HUES48 (cell line): ENCODE measurements at regions not wholly inside any gene's neighbourhood (a gene's known extent, or its start where the extent isn't known, plus 50 kb on each side); places are given as distances from the start of the nearest gene placed in this dataset.

ENCODE experiments used
- H3K27ac ChIP-seq: one replicate; pipeline ENCODE4 v1.7.0; 2013; ENCODE audit warnings: low read depth, low read length, inconsistent platforms
- H3K27me3 ChIP-seq: 2 replicates; pipeline ENCODE4 v1.6.1; 2013; ENCODE audit warnings: mild to moderate bottlenecking, low read length; ENCODE audit not compliant: control insufficient read depth, insufficient read depth
- H3K36me3 ChIP-seq: 2 replicates; pipeline ENCODE4 v1.6.1; 2013; ENCODE audit warnings: low read length; ENCODE audit not compliant: control insufficient read depth, insufficient read depth
- H3K4me1 ChIP-seq: 2 replicates; pipeline ENCODE4 v1.6.1; 2013; ENCODE audit warnings: mild to moderate bottlenecking, low read length; ENCODE audit not compliant: control insufficient read depth, insufficient read depth
- H3K4me3 ChIP-seq: 2 replicates; pipeline ENCODE4 v1.5.1; 2013; ENCODE audit warnings: mild to moderate bottlenecking, low read depth, low read length
- H3K9ac ChIP-seq: 2 replicates; pipeline ENCODE4 v1.6.1; 2013; ENCODE audit warnings: mild to moderate bottlenecking, low read depth, low read length, moderate library complexity
- H3K9me3 ChIP-seq: 2 replicates; pipeline ENCODE4 v1.6.1; 2013; ENCODE audit warnings: low read length; ENCODE audit not compliant: control insufficient read depth, insufficient read depth

DNA sequence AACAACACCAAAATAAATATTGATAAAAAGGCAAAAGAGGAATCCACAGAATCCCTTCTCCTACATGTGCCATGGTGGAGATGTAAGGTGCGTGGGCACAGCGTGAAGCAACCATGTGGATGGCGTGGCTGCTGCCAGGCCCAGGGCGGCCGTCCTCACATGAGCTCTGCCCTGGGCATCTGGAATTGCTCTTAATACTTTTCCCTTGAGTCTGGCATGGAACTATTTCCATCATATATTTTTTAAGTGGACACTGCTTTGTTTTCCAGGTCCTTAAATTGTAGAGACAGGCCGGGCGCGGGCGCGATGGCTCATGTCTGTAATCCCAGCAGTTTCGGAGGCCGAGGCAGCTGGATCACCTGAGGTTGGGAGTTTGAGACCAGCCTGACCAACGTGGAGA is 349.3 kb downstream of the IRX1 start:
- Histone ChIP-seq H3K4me3 (no peak overlapping the region), H3K36me3 (no peaks in the 10 kb centered on the region), H3K9ac (no peak overlapping the region), H3K4me1 (no peaks in the 10 kb centered on the region), H3K27ac (no peak overlapping the region), H3K27me3 (no peaks in the 10 kb centered on the region), H3K9me3 (no peaks in the 10 kb centered on the region)

DNA sequence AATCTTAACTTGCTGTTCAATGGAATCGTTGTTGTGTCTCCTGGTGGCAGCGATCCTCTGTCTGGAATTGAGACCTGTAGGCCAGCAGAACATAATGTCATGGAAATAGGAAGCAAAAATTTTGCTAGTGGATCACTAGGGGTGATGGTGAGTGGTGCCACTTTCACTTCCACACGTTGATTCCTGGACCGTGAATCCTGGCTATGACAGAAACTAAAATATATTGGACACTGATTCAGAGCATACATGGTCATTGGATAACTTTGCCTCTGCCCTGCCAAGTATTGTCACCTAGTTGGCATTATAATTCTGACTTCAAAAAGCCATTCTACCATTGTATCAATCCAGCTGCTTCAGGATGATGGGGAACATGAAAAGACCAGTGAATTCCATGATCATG is 353.2 kb downstream of the IRX1 start:
- H3K36me3 ChIP-seq, result no peaks in the 10 kb centered on the region
- H3K4me3 ChIP-seq, result no peak overlapping the region
- no peaks in the 10 kb centered on the region for H3K27me3 ChIP-seq
- no peak overlapping the region for H3K9ac ChIP-seq
- H3K9me3 ChIP-seq, result no peaks in the 10 kb centered on the region
- H3K27ac ChIP-seq, result no peak overlapping the region
- no peaks in the 10 kb centered on the region for H3K4me1 ChIP-seq

DNA sequence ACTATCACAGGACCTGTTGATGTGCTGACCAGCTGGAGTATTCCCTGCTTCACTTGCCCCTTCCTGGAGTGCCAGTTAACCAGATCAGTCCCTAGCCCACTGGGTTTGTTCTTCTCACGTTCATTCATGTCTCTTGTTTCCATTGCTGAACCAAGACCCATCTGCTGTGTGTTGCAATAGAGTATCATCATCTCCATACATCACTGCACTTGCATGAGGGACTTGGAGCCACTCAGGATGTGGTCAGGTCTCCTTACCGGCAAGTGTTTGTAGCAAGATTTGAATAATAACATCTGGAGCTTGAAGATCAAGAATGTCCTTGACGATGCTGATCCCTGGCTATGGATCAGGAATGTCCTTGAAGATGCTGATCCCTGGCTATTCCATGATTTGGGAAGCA is 358.6 kb downstream of the IRX1 start:
- no peaks in the 10 kb centered on the region for H3K27me3 ChIP-seq
- no peaks in the 10 kb centered on the region for H3K9me3 ChIP-seq
- no peak overlapping the region for H3K9ac ChIP-seq
- H3K27ac ChIP-seq, result no peak overlapping the region
- H3K4me1 ChIP-seq, result no peaks in the 10 kb centered on the region
- no peaks in the 10 kb centered on the region for H3K36me3 ChIP-seq
- no peak overlapping the region for H3K4me3 ChIP-seq

DNA sequence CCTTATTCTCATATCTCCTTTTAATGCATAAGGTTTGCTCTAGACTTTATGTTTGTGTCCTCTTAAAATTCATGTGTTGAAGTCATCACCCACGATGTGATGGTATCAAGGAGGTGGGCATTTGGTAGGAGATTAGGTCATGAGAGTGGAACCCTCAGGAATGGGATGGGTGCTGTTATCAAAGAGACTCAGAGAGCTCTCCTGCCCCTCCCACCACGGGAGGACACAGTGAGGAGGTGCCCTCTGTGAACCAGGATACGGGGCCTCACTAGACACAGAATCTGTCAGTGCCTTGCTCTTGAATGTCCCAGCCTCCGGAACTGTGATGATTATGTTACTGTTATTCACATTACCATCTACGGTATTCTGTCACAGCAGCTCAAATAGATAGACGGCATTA is 359.0 kb downstream of the IRX1 start:
- H3K27ac ChIP-seq, result no peak overlapping the region
- no peaks in the 10 kb centered on the region for H3K36me3 ChIP-seq
- H3K9ac ChIP-seq, result no peak overlapping the region
- no peak overlapping the region for H3K4me3 ChIP-seq
- H3K9me3 ChIP-seq, result no peaks in the 10 kb centered on the region
- H3K4me1 ChIP-seq, result no peaks in the 10 kb centered on the region
- H3K27me3 ChIP-seq, result no peaks in the 10 kb centered on the region

- Histone ChIP-seq H3K9me3 (no peaks in the 10 kb centered on the region), H3K27ac (no peak overlapping the region), H3K9ac (no peak overlapping the region), H3K36me3 (no peaks in the 10 kb centered on the region), H3K27me3 (no peaks in the 10 kb centered on the region), H3K4me3 (no peak overlapping the region), H3K4me1 (no peaks in the 10 kb centered on the region)
Observed at GRCh38 chr5:3957658-3958057, 362.0 kb downstream of the IRX1 start.

GRCh38 chr5:3958389-3958788 is 362.8 kb downstream of the IRX1 start:
- Histone ChIP-seq H3K9ac (no peak overlapping the region), H3K27me3 (no peaks in the 10 kb centered on the region), H3K36me3 (no peaks in the 10 kb centered on the region), H3K27ac (no peak overlapping the region), H3K4me3 (no peak overlapping the region), H3K4me1 (no peaks in the 10 kb centered on the region), H3K9me3 (no peaks in the 10 kb centered on the region)

GRCh38 chr5:3962113-3962512 is 366.5 kb downstream of the IRX1 start:
- Histone ChIP-seq H3K4me3 (no peak overlapping the region), H3K27ac (no peak overlapping the region), H3K9me3 (no peaks in the 10 kb centered on the region), H3K9ac (no peak overlapping the region), H3K4me1 (no peaks in the 10 kb centered on the region), H3K36me3 (no peaks in the 10 kb centered on the region), H3K27me3 (no peaks in the 10 kb centered on the region)

DNA sequence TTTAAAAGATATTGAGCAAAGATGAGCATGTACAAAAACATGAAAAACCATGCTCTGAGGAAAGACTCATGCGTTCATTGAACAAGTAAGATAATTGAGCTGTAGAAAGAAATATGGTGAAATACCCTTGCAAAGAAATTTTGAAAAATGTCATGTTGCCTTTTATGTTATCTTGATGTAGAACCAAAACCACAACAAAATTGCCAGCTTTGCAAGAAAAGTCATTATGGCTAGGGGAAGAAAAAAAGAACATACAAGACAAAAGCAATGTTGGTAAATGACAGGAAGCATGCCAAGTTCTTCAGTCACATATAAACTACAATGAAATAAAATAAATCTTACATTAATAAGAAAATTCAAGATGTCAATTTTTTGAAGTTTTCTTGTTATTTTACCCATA is 368.0 kb downstream of the IRX1 start:
- no peak overlapping the region for H3K9ac ChIP-seq
- H3K4me3 ChIP-seq, result no peak overlapping the region
- H3K9me3 ChIP-seq, result no peaks in the 10 kb centered on the region
- no peaks in the 10 kb centered on the region for H3K4me1 ChIP-seq
- no peak overlapping the region for H3K27ac ChIP-seq
- H3K36me3 ChIP-seq, result no peaks in the 10 kb centered on the region
- no peaks in the 10 kb centered on the region for H3K27me3 ChIP-seq

DNA sequence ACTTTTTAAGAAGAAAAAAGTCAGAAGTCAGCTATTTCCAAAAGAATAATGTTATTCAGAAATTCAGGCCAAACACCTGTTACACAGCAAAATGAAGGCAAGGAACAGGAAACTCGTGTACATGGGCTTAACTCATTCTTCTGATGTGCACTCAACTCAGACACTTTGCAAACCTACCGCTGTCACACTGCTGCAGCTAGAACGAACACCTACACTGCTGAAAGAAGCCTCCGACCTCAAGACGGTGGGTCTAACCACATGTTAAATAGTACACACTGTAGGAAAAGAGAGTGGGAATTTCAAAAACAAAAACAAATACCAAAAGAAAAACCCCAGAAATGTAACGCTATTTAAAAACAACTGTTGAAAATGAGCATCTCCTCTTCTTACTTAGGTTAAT is 384.5 kb downstream of the IRX1 start:
- Histone ChIP-seq H3K36me3 (no peaks in the 10 kb centered on the region), H3K4me3 (no peak overlapping the region), H3K27ac (no peak overlapping the region), H3K4me1 (no peaks in the 10 kb centered on the region), H3K9me3 (no peaks in the 10 kb centered on the region), H3K9ac (no peak overlapping the region), H3K27me3 (no peaks in the 10 kb centered on the region)

DNA sequence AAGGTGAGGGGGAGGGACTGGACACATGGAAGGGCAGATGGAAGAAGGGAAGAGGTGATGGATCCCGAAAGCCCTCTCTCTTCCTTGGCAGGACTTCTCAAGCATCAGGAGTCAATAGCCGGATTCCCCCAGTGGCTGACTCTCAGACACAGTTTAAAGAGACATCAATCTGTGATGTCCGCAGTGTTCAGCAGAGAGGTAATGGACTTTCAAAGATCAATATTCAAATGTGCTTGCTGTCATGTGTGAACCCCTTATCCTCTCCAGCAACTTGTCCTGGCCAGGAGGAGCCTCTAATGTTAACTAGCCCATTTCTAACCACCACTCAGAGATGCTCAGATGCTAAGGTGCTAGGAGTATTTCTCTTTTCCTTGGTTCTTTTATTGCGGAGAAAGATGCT is 392.2 kb downstream of the IRX1 start:
- Histone ChIP-seq H3K27ac (no peak overlapping the region), H3K36me3 (no peaks in the 10 kb centered on the region), H3K9me3 (0 out of 2 replicates have a peak, but pooled peaks cover 6% of the 10 kb centered on the region), H3K27me3 (no peaks in the 10 kb centered on the region), H3K4me1 (peaks cover 7% of the 10 kb centered on the region; the same call in 1 of the 2 replicates), H3K9ac (no peak overlapping the region), H3K4me3 (no peak overlapping the region)

DNA sequence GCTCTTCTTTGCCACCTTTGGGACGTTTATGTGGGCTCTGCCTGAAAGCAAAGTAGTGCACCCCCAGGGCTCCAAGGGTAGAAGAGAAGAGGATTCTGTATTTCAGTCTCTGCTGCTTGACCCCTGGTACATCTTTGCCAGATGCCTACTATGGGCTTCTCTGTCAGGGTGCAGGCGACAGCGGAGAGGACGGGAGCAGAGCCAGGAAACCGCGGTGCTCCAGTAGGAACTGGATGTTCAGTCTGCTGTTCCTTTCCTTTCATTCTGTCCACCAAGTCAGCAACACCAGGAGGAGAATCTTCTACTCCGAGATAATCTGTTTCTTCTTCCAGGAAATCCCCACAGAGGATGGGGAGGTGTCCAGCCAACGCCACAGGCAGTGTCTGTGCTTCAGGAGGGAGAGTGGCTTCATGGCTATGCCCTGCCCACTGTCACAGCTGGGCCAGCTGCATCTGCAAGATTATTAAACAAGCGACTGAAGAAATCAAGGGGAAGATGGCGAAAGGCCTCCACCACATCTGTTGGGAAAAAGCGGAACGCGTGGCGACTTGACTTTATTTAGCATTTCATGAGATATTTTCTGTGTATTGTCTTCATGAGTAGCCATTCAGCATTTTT is 398.3 kb downstream of the IRX1 start:
- Histone ChIP-seq H3K4me1 (peaks cover 7% of the 10 kb centered on the region; the same call in 1 of the 2 replicates), H3K4me3 (no peak overlapping the region), H3K27me3 (no peaks in the 10 kb centered on the region), H3K36me3 (no peaks in the 10 kb centered on the region), H3K27ac (no peak overlapping the region), H3K9me3 (0 out of 2 replicates have a peak, but pooled peaks cover 6% of the 10 kb centered on the region), H3K9ac (no peak overlapping the region)
